ENCODE measurements at regions not wholly inside any gene's neighbourhood (a gene's known extent, or its start where the extent isn't known, plus 50 kb on each side); places are given as distances from the start of the nearest gene placed in this dataset.

GRCh38 chr16:51382211-51382610 is 231.1 kb upstream of the SALL1 start:
- H3K27me3 ChIP-seq (ENCODE audit: low read depth, low read length), result no peaks in the 10 kb centered on the region; the same call in 1 of the 2 replicates
- no peaks in the 10 kb centered on the region for H4K20me1 ChIP-seq (ENCODE audit: insufficient read depth, low read length)
- no peak overlapping the region for H3K4me2 ChIP-seq (ENCODE audit: low read length)
- H3K9ac ChIP-seq (ENCODE audit: low read length), result no peak overlapping the region
- TF ChIP-seq CTCF (IDR thresholded peaks at IDR 0.05; ENCODE audit: low read depth, low read length) (no peak), EZH2phosphoT487 (IDR thresholded peaks at IDR 0.05; ENCODE audit: low read depth) (no peak)
- no peaks in the 10 kb centered on the region for H3K79me2 ChIP-seq (ENCODE audit: low read length)
- no peaks in the 10 kb centered on the region for H3K4me1 ChIP-seq (ENCODE audit: low read length)
- H2AFZ ChIP-seq (ENCODE audit: low read depth, low read length), result no peak overlapping the region
- H3K27ac ChIP-seq (ENCODE audit: low read length), result no peak overlapping the region
- no peak overlapping the region for H3K4me3 ChIP-seq (ENCODE audit: low read length)
- H3K36me3 ChIP-seq (replicated peaks; ENCODE audit: low read depth, low read length), result no peaks in the 10 kb centered on the region
- no peaks in the 10 kb centered on the region for H3K9me3 ChIP-seq (ENCODE audit: insufficient read depth, low read length)

DNA sequence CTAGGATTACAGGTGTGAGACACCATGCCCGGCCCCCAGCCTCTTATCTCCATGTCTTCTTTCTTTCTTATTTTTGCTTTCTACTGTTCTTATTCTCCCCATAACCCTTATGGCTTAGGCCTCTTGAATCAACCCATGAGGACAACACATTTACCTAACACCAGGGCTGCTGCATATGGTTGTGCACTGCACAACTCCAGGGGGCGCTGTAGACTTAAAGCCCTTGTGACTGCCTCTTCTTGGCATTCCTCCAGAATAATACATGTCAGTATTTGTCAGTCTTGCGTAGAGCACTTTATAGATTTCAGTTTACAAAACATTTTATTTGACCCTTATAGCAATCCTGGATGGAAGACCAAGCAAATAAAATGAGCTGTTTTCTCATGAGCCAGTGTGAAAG is 225.0 kb upstream of the SALL1 start:
- Histone ChIP-seq H3K27me3 (ENCODE audit: low read depth, low read length) (no peaks in the 10 kb centered on the region; the same call in 1 of the 2 replicates), H3K36me3 (replicated peaks; ENCODE audit: low read depth, low read length) (no peaks in the 10 kb centered on the region), H4K20me1 (ENCODE audit: insufficient read depth, low read length) (no peaks in the 10 kb centered on the region), H2AFZ (ENCODE audit: low read depth, low read length) (no peak overlapping the region), H3K9ac (ENCODE audit: low read length) (no peak overlapping the region), H3K4me1 (ENCODE audit: low read length) (no peaks in the 10 kb centered on the region), H3K4me3 (ENCODE audit: low read length) (no peak overlapping the region), H3K4me2 (ENCODE audit: low read length) (no peak overlapping the region), H3K27ac (ENCODE audit: low read length) (no peak overlapping the region), H3K79me2 (ENCODE audit: low read length) (no peaks in the 10 kb centered on the region), H3K9me3 (ENCODE audit: insufficient read depth, low read length) (no peaks in the 10 kb centered on the region)
- TF ChIP-seq CTCF (IDR thresholded peaks at IDR 0.05; ENCODE audit: low read depth, low read length) (peak; percentile 18), EZH2phosphoT487 (IDR thresholded peaks at IDR 0.05; ENCODE audit: low read depth) (no peak)

DNA sequence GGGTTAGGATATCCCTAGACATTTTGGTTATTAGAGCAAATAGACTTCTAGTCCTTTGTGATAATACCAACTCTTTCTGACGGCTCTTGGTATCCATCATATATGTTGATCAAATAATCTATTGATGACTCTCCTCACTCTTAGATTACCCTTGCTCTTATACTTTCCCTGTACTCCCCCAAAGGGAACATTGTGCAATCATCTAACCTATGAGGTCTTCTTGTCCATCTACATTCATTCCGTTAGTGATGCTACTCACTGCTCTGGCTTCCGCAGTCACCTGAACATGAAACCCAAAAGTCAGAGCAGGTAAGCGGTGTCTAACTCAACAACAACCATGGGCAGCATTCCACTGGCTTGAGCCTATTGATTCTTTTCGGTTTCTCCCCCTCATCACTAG is 223.7 kb upstream of the SALL1 start:
- no peak for TF ChIP-seq EZH2phosphoT487 (IDR thresholded peaks at IDR 0.05; ENCODE audit: low read depth)
- TF ChIP-seq CTCF (IDR thresholded peaks at IDR 0.05; ENCODE audit: low read depth, low read length), result no peak
- Histone ChIP-seq H3K4me2 (ENCODE audit: low read length) (no peak overlapping the region), H3K36me3 (replicated peaks; ENCODE audit: low read depth, low read length) (no peaks in the 10 kb centered on the region), H3K27me3 (ENCODE audit: low read depth, low read length) (no peaks in the 10 kb centered on the region), H3K9me3 (ENCODE audit: insufficient read depth, low read length) (no peaks in the 10 kb centered on the region), H3K9ac (ENCODE audit: low read length) (no peak overlapping the region), H2AFZ (ENCODE audit: low read depth, low read length) (no peak overlapping the region), H3K4me1 (ENCODE audit: low read length) (no peaks in the 10 kb centered on the region), H3K27ac (ENCODE audit: low read length) (no peak overlapping the region), H4K20me1 (ENCODE audit: insufficient read depth, low read length) (no peaks in the 10 kb centered on the region), H3K79me2 (ENCODE audit: low read length) (no peaks in the 10 kb centered on the region), H3K4me3 (ENCODE audit: low read length) (no peak overlapping the region)

GRCh38 chr16:51374346-51374745 is 223.3 kb upstream of the SALL1 start:
- H3K4me3 ChIP-seq (ENCODE audit: low read length), result no peak overlapping the region
- H3K79me2 ChIP-seq (ENCODE audit: low read length), result no peaks in the 10 kb centered on the region
- no peak overlapping the region for H3K9ac ChIP-seq (ENCODE audit: low read length)
- H3K4me2 ChIP-seq (ENCODE audit: low read length), result no peak overlapping the region
- H4K20me1 ChIP-seq (ENCODE audit: insufficient read depth, low read length), result no peaks in the 10 kb centered on the region
- no peaks in the 10 kb centered on the region for H3K36me3 ChIP-seq (replicated peaks; ENCODE audit: low read depth, low read length)
- TF ChIP-seq CTCF (IDR thresholded peaks at IDR 0.05; ENCODE audit: low read depth, low read length), result no peak
- no peak for TF ChIP-seq EZH2phosphoT487 (IDR thresholded peaks at IDR 0.05; ENCODE audit: low read depth)
- H3K27me3 ChIP-seq (ENCODE audit: low read depth, low read length), result no peaks in the 10 kb centered on the region
- no peaks in the 10 kb centered on the region for H3K9me3 ChIP-seq (ENCODE audit: insufficient read depth, low read length)
- H3K4me1 ChIP-seq (ENCODE audit: low read length), result no peaks in the 10 kb centered on the region
- H3K27ac ChIP-seq (ENCODE audit: low read length), result no peak overlapping the region
- H2AFZ ChIP-seq (ENCODE audit: low read depth, low read length), result no peak overlapping the region
